ENCODE measurements at regions not wholly inside any gene's neighbourhood (a gene's known extent, or its start where the extent isn't known, plus 50 kb on each side); places are given as distances from the start of the nearest gene placed in this dataset.
A peak's percentile ranks its signal among the peaks of the same experiment; 100 is the strongest.

- TF ChIP-seq CTCF (IDR thresholded peaks at IDR 0.05) (no peak), POLR2AphosphoS5 (IDR thresholded peaks at IDR 0.05; ENCODE audit: insufficient read depth in 1 of 2, low read depth in 1 of 2) (peak in 1 of 2 donors; percentile 37), POLR2A (IDR thresholded peaks at IDR 0.05) (no peak)
Measured at GRCh38 chr12:92505254-92506231, 197.2 kb upstream of the PLEKHG7 start.
